Activated CD4-positive, alpha-beta T cell treated with anti-CD3 and anti-CD28 coated beads, Interleukin-10, Interleukin-2, amounts not matched to agents 100 ng/mL and 50 ng/mL, durations not matched to agents 16 hours and 8 hours (primary cell): ENCODE measurements at regions not wholly inside any gene's neighbourhood (a gene's known extent, or its start where the extent isn't known, plus 50 kb on each side); places are given as distances from the start of the nearest gene placed in this dataset.

Source experiments
- DNase-seq: peaks from one replicate; pipeline ENCODE4 v3.0.0-alpha.2; 2020

- DNase-seq, result no peak
Measured at GRCh38 chr5:77842243-77842642, 66.1 kb upstream of the TBCA start.

DNA sequence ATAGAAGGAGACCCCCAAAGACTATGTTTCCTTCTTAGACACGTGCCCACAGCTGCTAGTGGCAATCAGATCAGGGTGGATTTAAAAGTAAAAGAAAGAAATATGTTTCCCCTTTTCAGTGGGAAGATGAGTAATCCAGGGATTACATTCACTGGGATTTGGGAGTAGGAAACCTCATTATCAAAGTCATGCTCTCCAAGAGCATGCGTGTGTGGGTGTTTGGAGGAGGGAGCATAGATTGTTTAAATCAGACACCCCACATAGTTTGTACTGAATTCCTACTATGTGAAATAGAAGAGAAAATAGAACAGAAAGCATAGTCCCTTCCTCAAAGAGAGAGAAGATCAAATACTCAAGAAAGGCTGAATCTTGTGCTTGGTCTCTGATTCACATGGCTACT, 65.5 kb upstream of the TBCA start:
- no peak for DNase-seq

DNA sequence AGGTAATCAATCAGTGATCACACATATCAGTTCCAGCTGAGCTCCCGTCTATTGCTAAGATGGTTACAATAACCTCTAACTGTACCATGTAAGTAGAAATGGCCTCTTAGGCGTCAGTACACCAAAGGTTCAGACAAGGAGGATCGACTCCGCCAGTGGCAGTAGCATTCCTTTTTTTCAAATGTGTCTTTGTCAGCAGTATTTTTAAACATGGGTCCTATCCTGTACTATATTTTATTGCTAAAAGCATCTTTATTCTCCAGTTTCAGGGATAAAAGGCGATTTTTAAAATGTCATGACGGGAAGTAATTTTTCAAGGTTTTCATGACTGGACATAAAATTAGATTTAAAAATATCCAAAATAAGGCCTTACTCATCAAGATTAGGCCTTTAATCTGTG, 64.8 kb upstream of the TBCA start:
- DNase-seq, result no peak

- no peak for DNase-seq
Measured at GRCh38 chr5:77839691-77840090, 63.6 kb upstream of the TBCA start.

GRCh38 chr5:77832938-77833337, 56.8 kb upstream of the TBCA start:
- no peak for DNase-seq

- no peak for DNase-seq
Measured at GRCh38 chr5:77832166-77832770, 56.1 kb upstream of the TBCA start.

- no peak for DNase-seq
Measured at GRCh38 chr5:77828445-77828844, 52.3 kb upstream of the TBCA start.
